ENCODE measurements at regions not wholly inside any gene's neighbourhood (a gene's known extent, or its start where the extent isn't known, plus 50 kb on each side); places are given as distances from the start of the nearest gene placed in this dataset.

- TF ChIP-seq CTCF (IDR thresholded peaks at IDR 0.05; ENCODE audit: low read depth, low read length, missing input control) (no peak), YY1 (IDR thresholded peaks at IDR 0.05) (no peak), EGR1 (IDR thresholded peaks at IDR 0.05; ENCODE audit: low read depth in 2 of 2) (no peak), ATF3 (IDR thresholded peaks at IDR 0.05) (no peak), HNF4A (conservative IDR thresholded peaks at IDR 0.05) (no peak), TAF1 (conservative IDR thresholded peaks at IDR 0.05) (no peak), GABPA (IDR thresholded peaks at IDR 0.05 in 1 of 2, conservative IDR thresholded peaks at IDR 0.05 in 1 of 2) (no peak), RAD21 (IDR thresholded peaks at IDR 0.05) (no peak), JUND (IDR thresholded peaks at IDR 0.05) (no peak), REST (IDR thresholded peaks at IDR 0.05) (no peak), SP1 (IDR thresholded peaks at IDR 0.05) (no peak), FOXA1 (IDR thresholded peaks at IDR 0.05) (no peak)
Measured at GRCh38 chr4:158018221-158018830, 154.5 kb downstream of the GASK1B start.
